ENCODE measurements at regions not wholly inside any gene's neighbourhood (a gene's known extent, or its start where the extent isn't known, plus 50 kb on each side); places are given as distances from the start of the nearest gene placed in this dataset.

GRCh38 chr4:38396845-38397547 lies 267.0 kb upstream of the KLF3 start:
- H3K4me1 Mint-ChIP-seq: peaks cover 8% of the 10 kb centered on the region
- H3K36me3 Mint-ChIP-seq (ENCODE audit: low read depth): peaks cover 25% of the 10 kb centered on the region
- peak overlapping the region; percentile 66 for H3K27ac Mint-ChIP-seq
- no peak overlapping the region for H3K4me3 Mint-ChIP-seq
- no peak for DNase-seq
- H3K9me3 Mint-ChIP-seq: peaks cover 58% of the 10 kb centered on the region
- peaks cover 5% of the 10 kb centered on the region for H3K27me3 Mint-ChIP-seq (ENCODE audit: low read depth, poor library complexity)
- TF ChIP-seq, protein P1, sequence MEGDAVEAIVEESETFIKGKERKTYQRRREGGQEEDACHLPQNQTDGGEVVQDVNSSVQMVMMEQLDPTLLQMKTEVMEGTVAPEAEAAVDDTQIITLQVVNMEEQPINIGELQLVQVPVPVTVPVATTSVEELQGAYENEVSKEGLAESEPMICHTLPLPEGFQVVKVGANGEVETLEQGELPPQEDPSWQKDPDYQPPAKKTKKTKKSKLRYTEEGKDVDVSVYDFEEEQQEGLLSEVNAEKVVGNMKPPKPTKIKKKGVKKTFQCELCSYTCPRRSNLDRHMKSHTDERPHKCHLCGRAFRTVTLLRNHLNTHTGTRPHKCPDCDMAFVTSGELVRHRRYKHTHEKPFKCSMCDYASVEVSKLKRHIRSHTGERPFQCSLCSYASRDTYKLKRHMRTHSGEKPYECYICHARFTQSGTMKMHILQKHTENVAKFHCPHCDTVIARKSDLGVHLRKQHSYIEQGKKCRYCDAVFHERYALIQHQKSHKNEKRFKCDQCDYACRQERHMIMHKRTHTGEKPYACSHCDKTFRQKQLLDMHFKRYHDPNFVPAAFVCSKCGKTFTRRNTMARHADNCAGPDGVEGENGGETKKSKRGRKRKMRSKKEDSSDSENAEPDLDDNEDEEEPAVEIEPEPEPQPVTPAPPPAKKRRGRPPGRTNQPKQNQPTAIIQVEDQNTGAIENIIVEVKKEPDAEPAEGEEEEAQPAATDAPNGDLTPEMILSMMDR (IDR thresholded peaks at IDR 0.05): no peak

DNA sequence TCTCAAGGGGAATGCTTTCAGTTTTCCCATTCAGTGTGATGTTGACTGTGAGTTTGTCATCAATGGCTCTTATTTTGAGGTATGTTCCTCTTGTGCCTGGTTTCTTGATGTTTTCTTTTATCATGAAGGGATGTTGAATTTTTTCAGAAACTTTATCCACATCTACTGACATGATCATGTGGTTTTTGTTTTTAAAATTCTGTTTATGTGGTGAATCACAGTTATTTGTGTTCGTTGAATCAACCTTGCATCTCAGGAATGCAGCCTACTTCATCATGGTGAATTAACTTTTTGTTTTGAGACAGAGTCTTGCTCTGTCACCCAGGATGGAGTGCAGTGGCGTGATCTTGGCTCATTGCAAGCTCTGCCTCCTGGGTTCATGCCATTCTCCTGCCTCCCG lies 263.1 kb upstream of the KLF3 start:
- Mint-ChIP-seq H3K27ac (no peak overlapping the region), H3K9me3 (peaks cover 48% of the 10 kb centered on the region), H3K27me3 (ENCODE audit: low read depth, poor library complexity) (peaks cover 5% of the 10 kb centered on the region), H3K36me3 (ENCODE audit: low read depth) (peaks cover 20% of the 10 kb centered on the region), H3K4me1 (peaks cover 8% of the 10 kb centered on the region), H3K4me3 (no peak overlapping the region)
- no peak for DNase-seq
- TF ChIP-seq, protein P1 (IDR thresholded peaks at IDR 0.05): no peak

GRCh38 chr4:38406243-38406642 lies 257.8 kb upstream of the KLF3 start:
- Mint-ChIP-seq H3K4me1 (peaks cover 18% of the 10 kb centered on the region), H3K27me3 (ENCODE audit: low read depth, poor library complexity) (peaks cover 10% of the 10 kb centered on the region), H3K4me3 (no peak overlapping the region), H3K36me3 (ENCODE audit: low read depth) (peaks cover 15% of the 10 kb centered on the region), H3K9me3 (peaks cover 25% of the 10 kb centered on the region), H3K27ac (no peak overlapping the region)
- TF ChIP-seq, protein P1 (IDR thresholded peaks at IDR 0.05): no peak
- no peak for DNase-seq

GRCh38 chr4:38409852-38410251 lies 254.1 kb upstream of the KLF3 start:
- no peak overlapping the region for H3K4me3 Mint-ChIP-seq
- H3K36me3 Mint-ChIP-seq (ENCODE audit: low read depth): peaks cover 4% of the 10 kb centered on the region
- no peaks in the 10 kb centered on the region for H3K9me3 Mint-ChIP-seq
- H3K4me1 Mint-ChIP-seq: peaks cover 45% of the 10 kb centered on the region
- no peak for DNase-seq
- H3K27ac Mint-ChIP-seq: no peak overlapping the region
- peaks cover 15% of the 10 kb centered on the region for H3K27me3 Mint-ChIP-seq (ENCODE audit: low read depth, poor library complexity)
- TF ChIP-seq, protein P1 (IDR thresholded peaks at IDR 0.05): no peak

GRCh38 chr4:38411092-38411491 lies 252.9 kb upstream of the KLF3 start:
- peaks cover 4% of the 10 kb centered on the region for H3K36me3 Mint-ChIP-seq (ENCODE audit: low read depth)
- H3K27ac Mint-ChIP-seq: no peak overlapping the region
- TF ChIP-seq, protein P1 (IDR thresholded peaks at IDR 0.05): no peak
- no peak overlapping the region for H3K4me3 Mint-ChIP-seq
- peaks cover 56% of the 10 kb centered on the region for H3K4me1 Mint-ChIP-seq
- no peak for DNase-seq
- no peaks in the 10 kb centered on the region for H3K9me3 Mint-ChIP-seq
- H3K27me3 Mint-ChIP-seq (ENCODE audit: low read depth, poor library complexity): peaks cover 15% of the 10 kb centered on the region

DNA sequence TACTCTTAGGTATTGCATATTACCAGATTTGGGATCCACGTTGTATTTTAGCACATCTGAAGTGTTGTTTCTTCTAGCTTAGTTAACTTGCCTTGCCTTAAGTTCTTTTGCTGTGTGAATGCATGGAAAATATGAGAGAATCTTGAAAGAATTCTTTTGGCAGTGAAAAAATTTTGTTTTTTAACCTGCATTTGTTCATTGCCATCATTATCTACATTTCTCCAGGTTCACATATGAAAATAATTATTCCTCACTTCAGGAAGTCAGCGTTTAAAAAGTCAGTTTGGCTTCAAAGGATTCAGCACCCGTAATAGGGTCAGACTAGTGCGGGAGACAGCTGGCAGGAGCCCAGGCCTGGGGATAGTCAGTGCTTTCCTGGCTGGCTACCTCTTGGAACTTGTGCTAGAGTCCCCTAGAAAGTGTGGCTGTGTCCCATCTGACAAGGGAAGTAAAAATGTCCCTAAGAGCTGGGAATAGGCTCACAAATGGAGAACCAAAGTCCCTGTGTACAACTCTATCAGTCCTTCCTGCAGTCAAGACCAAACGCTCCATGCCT lies 251.9 kb upstream of the KLF3 start:
- TF ChIP-seq, protein P1 (IDR thresholded peaks at IDR 0.05): no peak
- Mint-ChIP-seq H3K27me3 (ENCODE audit: low read depth, poor library complexity) (peaks cover 15% of the 10 kb centered on the region), H3K4me3 (no peak overlapping the region), H3K9me3 (no peaks in the 10 kb centered on the region), H3K36me3 (ENCODE audit: low read depth) (peaks cover 4% of the 10 kb centered on the region), H3K27ac (no peak overlapping the region), H3K4me1 (peaks cover 57% of the 10 kb centered on the region)
- no peak for DNase-seq
